Fibroblast of upper back skin (primary cell): ENCODE measurements at regions not wholly inside any gene's neighbourhood (a gene's known extent, or its start where the extent isn't known, plus 50 kb on each side); places are given as distances from the start of the nearest gene placed in this dataset.

Experiments
- DNase-seq: peaks from one replicate; pipeline ENCODE4 v3.0.0-alpha.2; 2013

DNA sequence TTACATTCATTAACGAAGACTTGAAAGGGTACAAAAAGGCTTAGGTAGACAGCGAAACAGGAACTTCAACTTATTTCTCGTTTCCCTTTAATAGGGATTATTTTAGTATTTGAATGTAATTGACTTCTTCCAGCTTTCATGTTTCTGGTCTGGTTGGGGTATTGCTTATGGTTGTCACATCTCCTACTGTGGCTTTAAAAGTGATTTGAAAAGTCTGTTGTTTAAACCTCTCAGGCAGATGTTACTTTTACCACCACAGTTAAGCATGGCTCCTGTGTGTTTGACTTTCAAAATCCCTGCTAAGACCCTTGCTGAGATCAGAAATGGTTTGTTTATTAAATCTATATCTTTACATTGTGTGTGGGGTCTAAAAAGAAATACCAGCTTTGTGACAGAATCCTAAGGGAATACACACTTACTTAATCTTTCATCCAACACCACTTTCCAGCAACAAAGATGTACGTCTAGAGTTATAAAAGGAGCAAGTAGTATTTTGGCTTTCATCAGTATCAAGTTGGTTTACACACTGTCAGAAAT, 661.2 kb downstream of the FAT4 start:
- DNase-seq: no peak

DNA sequence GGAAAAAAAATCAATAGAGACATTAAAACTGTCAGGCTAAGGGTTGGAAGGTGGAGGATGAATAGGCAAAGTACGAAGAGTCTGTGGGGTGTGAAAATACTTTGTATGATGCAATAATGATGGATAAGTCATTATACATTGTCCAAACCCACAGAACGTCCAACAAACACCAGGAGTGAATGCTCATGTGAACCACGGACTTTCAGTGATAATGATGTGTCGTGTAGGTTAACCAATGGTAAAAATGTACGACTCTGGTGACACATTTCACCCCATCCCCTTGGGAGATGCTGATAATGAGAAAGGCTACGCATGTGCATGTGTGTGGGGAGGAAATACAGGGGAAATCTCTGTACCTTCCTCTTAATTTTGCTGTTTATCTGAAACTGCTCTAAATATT, 665.2 kb downstream of the FAT4 start:
- peak; percentile 53 for DNase-seq

DNA sequence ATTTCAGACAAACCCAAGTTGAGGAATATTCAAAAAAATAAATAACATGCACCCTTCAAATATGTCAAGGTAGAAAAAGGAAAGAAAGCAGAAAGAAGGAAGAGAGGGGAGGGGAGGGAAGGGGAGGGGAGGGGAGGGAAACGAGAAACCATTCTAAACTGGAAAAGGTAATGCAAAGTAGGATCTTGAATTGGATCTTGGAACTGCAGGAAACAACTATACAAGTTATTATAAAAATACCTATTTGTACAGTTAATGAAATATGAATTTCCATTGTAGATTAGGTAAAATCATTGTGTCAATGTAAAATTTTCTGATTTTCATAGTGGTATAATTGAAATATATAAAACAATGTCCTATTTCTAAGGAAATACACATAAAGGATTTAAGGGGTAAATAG, 668.4 kb downstream of the FAT4 start:
- DNase-seq: no peak

DNA sequence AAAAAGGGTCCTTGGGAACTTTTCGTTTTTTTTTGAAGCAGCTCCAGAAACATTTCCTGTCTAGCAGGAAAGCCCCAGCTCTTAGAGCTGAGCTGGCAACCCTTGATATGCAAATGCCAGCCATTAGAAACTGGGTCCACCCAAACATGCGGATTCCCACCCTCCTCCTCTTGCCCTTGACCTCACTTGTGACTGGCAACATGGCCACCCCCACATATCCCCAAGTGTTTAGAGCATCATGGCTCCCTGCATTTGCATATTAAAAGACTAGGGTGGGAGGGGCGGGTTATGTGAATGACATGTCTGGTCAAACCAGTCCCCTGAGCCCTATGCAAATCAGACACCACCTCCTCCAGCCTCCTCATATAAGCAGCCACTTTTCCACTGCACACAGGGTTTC, 671.1 kb downstream of the FAT4 start:
- DNase-seq: no peak

DNA sequence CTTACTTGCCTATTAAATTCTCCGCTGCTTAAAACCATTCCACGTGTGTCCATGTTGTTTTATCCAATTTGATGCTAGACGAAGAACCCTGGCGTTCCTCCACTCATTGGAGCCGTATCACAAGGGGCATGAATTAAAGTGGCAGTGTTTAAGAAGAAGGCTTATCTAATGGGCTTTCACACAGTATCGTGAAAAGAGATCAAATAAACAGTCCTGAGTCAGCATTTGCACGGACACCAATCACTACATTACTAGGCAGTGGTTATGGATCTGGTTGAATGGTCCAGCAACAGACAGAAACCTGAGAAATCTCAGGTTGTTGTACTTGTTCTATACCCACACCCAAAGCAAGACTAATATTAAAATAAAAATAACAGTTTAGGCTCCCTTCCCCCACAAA, 671.6 kb downstream of the FAT4 start:
- no peak for DNase-seq

DNA sequence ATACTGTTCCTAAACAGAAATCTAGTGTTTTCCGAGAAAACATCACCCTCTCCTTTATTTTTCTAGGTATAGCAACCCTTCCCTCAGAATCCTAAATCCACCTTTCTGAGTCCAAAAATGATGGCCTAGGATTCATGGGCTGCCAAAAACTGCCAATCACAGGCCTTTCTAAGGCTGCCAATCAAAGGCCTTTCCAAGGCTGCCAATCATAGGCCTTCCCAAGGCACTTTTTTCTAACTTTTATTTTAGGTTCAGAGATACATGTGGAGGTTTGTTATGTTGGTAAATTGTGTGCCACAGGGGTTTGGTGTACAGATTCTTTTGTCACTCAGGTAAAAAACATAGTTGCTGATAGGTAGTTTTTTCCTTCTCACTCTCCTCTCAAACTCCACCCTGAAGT, 673.7 kb downstream of the FAT4 start:
- no peak for DNase-seq

DNA sequence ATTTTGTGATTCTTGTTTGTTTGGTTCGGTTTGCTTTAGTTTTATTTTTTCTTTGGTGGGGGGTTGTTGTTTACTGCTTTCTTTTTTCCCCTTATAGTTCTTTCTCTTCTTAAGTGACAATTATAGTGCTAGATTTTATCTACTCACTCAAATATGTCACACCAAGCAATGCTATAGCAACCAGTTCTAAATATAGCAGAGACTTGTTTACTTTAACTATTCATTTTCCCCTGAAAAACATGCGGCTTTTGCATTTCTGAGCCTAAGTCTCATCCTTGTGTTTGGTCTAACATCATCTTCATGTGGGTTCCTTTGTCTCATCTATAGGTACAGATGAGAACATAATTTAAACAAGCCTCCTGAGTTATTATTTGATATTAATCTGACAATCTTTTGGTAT, 676.6 kb downstream of the FAT4 start:
- DNase-seq: no peak

DNA sequence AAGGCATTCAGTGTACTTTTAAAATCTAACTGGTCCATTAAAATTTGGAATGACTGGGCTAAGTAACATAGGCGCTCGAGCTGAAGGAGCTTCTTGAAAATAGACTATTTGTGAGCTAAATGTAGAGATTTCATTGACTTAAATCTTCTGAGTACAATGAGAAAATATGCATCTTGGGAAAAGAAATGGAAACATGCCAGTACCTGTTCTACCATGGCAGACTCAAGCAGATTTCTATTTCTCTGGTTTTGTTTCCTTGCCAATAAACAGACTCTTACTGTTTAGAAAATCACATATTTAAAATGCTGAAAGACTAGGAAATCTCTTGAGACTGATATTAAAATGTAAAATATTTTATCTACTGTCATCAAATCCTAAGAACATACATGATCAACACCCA, 678.1 kb downstream of the FAT4 start:
- DNase-seq: peak; percentile 39

DNA sequence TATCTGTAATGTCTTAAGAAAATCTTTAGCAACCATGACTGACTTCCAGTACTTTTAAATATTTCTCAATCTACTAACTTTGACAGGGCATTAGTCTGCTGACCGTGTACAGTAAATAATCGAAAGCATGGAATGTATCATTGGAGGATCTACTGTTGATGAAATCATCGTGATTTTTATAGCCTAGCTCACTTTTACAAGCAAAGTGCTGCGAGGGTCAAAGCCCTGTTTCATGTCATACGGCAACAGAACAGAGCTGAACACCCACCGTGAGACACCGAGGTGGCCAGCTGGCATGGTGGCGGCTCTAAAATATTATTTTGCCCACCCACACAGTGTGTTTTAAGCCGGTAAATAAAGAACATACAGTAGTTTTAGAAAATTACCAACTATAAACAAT, 679.3 kb downstream of the FAT4 start:
- no peak for DNase-seq

DNA sequence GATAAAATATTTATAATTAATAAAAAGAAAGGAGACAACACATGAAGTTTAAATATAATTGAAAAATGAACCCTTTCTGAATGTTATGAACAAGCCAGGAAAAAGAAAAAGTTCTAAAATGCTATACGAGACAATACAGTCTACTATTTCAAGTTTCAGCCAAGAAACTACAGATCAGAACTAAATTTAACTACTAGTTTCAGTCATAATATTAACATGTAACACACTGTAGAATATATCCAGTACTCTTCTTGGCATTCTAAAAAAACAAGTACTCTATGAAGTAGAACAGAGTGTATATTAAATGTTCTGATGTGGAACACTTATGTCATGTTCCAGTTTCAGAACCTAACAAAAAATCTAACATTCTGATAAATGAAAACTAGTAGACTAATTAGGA, 679.7 kb downstream of the FAT4 start:
- DNase-seq: no peak

DNA sequence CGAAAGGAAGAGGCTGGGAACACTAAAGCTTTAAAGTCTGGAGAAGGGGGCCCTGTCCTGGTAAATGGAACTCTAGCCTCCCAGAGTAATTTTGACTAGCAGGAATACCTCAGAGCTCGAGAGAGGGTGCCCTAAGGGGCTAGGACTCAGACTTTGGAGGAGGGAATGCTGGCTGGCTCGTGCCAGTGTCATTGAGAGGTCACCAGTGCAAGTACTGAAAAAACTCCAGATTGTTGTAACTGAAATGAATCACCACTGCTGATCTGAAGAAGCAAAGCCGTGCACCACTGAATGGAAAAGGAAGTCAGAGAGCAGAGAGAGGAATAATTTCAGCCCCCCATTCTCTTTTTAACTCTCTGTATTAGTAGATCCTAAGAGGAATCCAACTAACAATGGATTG, 690.2 kb downstream of the FAT4 start:
- peak; percentile 57 for DNase-seq

DNA sequence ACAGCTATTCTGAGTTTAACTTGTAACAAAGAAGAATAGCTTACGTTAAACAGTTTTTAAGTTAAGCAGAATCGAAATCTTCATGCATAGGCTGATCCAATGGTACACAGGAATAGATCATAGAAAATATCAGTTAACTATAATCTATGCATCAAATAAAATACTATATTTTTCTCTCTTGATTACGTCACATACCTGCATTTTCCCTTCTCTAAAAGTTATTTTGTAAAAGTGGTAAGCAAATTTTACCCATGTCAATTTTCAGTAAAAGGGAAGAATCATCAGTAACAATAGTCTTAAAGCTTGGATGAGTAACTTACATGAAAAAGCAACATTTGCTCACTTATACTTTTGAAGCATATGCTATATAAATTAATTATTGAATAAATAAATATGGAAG, 692.4 kb downstream of the FAT4 start:
- DNase-seq: no peak

DNA sequence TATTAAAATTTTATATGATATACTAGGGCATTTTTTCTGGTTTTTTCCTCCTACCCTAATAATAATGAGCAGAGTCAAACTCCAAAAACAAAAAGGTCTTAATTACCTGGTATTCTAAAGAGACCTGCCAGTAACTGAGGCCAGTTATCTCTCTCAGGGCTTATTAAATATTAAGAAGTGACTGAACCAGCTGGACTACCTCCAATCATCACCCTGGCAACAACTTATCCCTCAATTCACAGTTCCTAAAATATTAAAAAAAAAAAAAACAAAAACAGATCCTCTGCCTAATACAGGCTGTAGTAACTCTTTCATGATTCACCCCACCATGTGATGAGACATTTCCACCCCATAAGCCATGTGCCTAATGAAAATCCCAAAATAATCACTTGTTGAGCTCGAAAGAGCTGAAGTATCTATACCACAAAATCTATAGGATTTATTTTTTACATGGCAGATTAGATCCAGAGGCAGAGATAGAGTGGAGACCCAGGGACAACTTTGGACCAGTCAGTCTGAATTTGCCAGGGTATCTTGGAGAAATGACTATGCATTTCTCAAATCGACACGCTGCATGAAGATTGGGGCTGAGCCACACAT, 698.0 kb downstream of the FAT4 start:
- DNase-seq: no peak

DNA sequence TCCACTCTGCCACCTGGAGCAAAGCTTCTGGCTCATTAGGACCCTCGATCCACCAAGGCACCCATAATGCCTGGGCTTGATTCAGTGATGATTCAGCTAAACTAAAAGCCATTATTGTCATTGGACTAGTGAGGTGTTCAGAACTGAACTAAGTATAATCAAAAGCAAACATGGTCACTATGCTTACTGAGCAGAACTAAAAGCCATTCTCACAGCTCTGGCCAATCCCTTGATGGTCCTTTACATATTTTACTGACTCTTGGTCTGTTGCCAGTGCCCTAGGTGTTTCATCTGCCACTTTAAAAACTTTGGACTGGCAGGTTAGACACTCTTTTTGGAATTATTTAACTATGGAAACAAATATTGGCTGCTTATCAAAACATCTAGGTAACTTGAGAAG, 703.5 kb downstream of the FAT4 start:
- no peak for DNase-seq

DNA sequence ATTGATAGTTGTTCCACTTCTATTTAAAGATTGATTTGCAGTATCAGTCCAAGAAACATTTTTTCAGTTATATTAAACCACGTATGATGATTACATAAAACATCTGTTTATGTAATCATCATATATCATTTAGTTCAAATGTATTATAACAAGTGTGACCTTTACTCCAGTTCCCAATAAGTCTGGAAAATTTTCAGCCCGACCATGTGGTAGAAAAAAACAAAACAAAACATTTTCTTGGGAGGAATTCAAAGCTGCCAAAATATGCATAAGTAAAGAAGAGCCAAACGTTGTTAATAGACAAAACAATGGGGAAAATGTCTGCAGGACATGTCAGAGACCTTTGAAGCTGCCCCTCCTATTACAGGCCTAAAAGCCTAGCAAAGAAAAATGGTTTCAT, 709.1 kb downstream of the FAT4 start:
- peak; percentile 30 for DNase-seq

DNA sequence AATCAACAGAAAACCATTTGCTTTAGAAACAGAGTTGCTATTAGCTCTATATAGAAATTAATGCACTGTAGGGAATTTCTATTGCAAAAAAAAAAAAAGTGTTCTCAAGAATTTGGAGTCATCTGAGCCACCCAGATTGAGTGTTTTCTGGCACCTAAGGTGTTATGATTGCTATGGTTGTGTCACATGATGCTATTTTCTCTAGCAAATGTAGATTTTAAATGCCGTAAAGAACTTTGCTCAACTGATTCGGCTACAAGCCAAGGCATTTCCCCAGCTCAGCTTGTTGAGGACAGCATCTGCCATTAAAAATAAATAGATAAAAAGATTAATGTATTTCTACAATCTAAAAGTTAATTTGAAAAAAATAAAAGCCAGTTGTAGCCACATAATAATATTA, 712.8 kb downstream of the FAT4 start:
- DNase-seq: no peak

DNA sequence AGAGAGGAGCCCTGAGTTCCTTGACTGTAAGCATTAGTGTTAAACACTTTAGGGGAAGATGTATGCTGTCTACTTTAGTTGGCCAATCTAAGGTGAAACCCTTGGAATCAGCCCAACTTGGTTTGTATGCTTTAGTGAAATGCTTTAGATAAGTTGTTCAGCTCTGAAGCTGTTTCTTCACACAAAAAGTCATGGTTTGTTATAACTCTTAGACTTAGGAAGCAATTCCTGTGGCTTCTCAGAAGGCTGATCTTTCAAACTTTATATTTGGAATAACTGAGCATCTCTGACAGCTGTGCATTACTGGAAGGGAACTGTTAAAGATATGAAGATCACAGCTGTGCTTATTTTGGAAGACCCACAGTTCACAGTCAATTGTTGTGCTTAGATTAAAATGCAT, 714.1 kb downstream of the FAT4 start:
- DNase-seq: peak; percentile 21

DNA sequence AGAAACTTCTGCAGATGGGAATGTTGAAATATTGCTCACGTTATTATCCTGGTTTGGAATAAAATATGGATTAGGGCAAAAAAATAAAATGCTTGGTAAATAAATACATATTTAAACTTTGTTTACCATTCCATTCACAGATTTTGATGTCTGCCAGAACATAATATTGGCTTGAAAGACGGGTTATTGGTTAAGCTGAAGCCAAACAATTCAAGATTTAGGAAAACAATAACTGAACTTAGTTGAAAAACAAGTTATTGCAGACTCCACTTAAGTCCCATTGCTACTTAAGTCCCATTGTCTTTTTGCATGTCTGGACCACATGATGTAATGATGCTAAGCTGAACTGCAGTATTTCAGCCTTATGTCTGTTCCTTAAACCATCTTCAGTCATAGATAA, 722.5 kb downstream of the FAT4 start:
- DNase-seq: no peak

DNA sequence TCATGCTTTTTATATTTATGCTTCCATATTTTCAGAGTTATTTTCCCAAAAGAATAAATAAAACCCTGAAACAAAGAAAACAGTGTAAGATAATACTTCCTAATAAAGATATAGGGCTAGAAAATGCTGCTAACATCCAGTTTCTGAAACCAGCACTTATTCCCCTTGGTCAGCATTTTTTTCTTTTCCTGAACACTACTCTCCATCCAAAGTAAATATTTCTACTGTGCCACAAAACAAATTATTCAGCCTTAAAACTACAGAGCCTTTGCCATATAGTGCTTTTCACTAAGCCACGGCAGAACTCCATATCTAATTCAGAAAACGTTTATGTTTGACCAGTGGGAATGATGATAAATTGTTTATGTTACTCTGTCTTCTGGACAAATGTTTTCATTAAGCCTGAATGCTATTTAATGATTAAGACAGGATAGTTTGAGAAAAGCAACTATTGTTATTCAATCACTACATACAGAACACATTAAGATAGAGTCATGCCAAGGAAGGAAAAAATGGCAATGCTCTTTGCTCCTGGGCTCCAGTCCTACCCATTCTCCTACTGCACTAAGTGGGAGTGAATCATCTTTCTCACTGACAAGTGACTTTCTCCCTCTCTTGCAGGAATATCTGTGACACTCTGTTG, 723.9 kb downstream of the FAT4 start:
- no peak for DNase-seq

DNA sequence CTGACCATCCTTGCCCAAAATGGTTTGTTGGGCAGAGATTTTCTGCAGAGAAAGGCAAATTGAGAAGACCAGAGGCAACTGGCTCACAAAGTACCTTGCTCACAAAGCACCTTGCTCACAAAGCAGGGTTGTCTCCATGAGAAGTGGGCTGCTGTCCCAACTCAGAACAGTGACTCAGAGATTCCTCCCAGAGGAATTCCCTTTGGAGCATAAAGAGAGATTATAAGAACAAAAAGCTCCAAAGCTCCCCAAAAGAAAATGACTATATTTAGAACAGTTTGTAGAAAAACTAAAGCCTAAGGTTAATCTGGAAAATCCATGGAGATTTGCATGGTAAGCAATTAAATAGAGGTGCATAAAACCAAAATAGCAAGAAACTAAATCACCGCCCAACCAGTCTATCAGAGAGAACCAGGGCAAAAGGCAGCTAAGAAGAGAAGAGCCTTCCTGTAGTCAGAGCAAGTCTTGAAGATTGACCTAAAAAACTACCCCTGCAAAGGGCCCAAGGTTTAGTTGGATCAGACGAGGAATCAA, 731.4 kb downstream of the FAT4 start:
- peak; percentile 42 for DNase-seq

DNA sequence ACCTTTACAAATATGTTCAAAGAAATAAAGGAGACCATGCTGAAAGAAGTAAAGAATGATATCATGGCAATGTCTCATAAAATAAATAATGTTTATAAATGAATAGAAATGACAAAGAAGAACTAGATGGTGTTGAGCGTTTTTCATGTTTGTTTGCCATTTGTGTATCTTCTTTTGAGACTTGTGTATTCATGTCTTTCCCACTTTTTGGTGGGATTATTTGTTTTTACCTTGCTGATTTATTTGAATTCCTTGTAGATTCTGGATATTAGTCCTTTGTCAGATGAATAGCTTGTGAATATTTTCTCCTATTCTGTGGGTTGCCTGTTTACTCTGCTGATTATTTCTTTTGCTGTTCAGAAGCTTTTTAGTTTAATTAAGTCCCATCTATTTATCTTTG, 732.4 kb downstream of the FAT4 start:
- no peak for DNase-seq

DNA sequence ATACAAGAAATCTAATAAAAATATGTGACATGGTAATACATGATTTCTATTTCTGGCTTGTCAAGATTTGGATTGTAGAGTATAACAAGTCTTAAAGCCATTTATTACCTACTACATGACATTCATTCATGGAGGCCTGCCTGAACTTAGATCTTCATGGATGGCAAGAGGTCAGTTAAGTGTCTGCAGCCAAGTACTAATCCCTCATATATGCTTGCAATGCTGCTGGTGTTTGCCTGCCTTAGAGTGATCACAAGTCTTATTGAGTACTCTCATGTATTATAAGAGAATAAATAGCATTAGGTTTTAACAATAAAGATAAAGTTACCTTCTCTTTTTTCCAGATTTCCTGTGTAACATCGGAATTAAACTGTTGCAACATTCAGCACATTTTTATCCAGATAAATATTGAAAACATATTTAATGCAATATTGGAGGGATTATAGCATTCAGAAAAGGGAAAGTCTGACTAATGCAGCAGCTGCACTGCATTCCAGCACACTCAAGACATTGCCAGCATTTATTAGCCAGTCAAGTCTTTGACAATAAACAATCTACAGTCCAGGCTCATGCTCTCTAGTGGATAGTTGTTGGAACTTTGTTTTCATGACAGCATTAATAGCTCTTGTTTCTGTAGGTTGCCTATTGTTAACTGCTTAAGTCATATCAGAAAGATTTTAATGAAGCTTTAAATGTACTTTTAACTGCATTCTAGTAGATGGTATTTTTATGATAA, 737.1 kb downstream of the FAT4 start:
- peak; percentile 89 for DNase-seq

DNA sequence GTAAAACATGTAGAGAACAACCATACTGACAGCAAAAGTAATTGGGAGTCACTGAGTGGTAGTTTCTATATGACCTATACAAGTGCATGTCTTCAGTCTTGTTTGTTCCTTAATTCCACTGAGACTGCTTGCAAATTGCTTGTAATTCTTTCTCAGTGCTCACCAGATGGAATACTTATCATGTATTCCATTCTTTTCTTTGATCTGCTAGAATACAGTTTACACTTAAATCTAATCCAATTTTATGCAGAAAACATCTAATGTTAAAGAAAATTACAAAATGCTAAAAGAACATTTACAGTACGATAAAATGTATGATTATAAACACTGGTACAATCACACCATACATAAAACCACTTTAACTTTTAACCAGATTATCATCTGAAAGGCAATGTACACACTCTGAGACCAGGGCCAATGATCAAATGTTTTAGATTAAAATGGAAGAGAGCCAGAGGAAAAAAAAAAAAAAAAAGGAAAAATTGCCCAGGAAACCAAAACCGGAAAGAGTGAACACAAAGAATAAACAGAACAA, 741.4 kb downstream of the FAT4 start:
- no peak for DNase-seq

DNA sequence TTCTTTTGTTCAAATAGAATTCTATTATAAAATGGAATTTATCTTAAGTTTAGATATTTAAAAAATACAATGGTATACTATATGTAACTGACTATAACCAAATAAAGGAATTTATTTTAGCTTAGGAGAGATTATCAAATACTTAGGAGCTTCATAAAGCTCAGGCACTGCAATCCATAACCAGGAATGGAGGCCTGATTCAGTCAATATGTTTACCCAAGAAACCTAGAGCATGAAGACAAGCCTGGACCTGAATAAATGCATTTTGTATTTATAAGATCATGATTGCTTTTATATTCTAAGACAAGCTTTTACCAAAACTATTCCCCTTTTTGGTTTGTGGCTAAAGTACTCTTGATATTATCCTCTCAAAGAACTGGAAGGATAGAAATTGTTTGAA, 742.6 kb downstream of the FAT4 start:
- DNase-seq: no peak
